ENCODE measurements at regions not wholly inside any gene's neighbourhood (a gene's known extent, or its start where the extent isn't known, plus 50 kb on each side); places are given as distances from the start of the nearest gene placed in this dataset.

- DNase-seq (ENCODE audit: low spot score) = no peak
- intact Hi-C loops (cut with micrococcal nuclease) = no loop called here
- no peak overlapping the region for H3K4me3 Mint-ChIP-seq (ENCODE audit: low read depth)
- H3K36me3 Mint-ChIP-seq (ENCODE audit: low read depth) = no peaks in the 10 kb centered on the region
- no peaks in the 10 kb centered on the region for H3K27me3 Mint-ChIP-seq (ENCODE audit: low read depth)
- H3K27ac Mint-ChIP-seq = no peak overlapping the region
- peaks cover 19% of the 10 kb centered on the region for H3K9me3 Mint-ChIP-seq
- H3K4me1 Mint-ChIP-seq (ENCODE audit: low read depth) = no peaks in the 10 kb centered on the region
These were observed 838.3 kb downstream of the VGLL3 start for GRCh38 chr3:86152620-86153019.

DNA sequence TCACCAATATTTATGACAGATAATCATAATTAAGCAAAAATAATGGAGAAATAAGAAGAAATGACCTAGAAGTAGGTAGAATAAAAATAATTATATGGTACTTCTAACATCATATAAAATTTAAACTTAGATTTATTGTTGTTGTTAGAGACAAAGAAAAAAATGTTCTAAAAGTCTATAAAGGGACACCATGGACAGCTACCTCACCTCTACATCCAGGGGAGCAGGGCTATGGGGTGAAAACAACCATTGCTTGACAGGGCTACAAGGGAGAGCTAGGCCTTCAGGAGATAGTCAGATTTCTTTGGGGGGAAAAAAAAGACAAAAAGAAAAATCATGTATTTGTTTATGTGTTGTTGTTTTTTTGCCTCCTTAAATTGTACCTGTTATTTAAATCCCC, 841.9 kb downstream of the VGLL3 start:
- Mint-ChIP-seq H3K9me3 (peaks cover 20% of the 10 kb centered on the region), H3K36me3 (ENCODE audit: low read depth) (no peaks in the 10 kb centered on the region), H3K27ac (no peak overlapping the region), H3K4me1 (ENCODE audit: low read depth) (no peaks in the 10 kb centered on the region), H3K27me3 (ENCODE audit: low read depth) (no peaks in the 10 kb centered on the region), H3K4me3 (ENCODE audit: low read depth) (no peak overlapping the region)
- intact Hi-C loops (cut with micrococcal nuclease) = no loop called here
- no peak for DNase-seq (ENCODE audit: low spot score)

DNA sequence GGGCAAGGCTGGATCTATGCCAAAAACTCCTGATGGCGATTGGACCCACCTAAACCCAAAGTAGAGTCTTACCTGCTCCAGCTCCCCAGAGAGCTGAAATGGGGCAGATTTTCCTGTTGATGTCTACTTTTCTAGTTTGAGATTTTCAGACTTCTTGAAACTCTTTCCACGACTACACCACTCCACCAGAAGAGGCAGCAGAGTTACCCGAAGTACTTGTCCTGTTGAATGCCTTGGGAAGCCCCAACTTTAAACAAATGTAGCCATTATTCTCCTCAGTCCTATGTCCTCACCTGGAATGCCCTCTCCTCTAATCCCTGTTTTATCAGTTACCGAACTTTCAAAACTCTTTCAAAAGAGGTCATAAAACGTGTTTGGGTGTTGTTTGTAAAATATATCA, 843.8 kb downstream of the VGLL3 start:
- Mint-ChIP-seq H3K4me1 (ENCODE audit: low read depth) (no peaks in the 10 kb centered on the region), H3K9me3 (peaks cover 22% of the 10 kb centered on the region), H3K27me3 (ENCODE audit: low read depth) (no peaks in the 10 kb centered on the region), H3K36me3 (ENCODE audit: low read depth) (no peaks in the 10 kb centered on the region), H3K4me3 (ENCODE audit: low read depth) (no peak overlapping the region), H3K27ac (no peak overlapping the region)
- intact Hi-C loops (cut with micrococcal nuclease) = no loop called here
- DNase-seq (ENCODE audit: low spot score) = no peak

- Mint-ChIP-seq H3K36me3 (ENCODE audit: low read depth) (no peaks in the 10 kb centered on the region), H3K27me3 (ENCODE audit: low read depth) (no peaks in the 10 kb centered on the region), H3K4me1 (ENCODE audit: low read depth) (no peaks in the 10 kb centered on the region), H3K27ac (no peak overlapping the region), H3K4me3 (ENCODE audit: low read depth) (no peak overlapping the region), H3K9me3 (peaks cover 15% of the 10 kb centered on the region)
- intact Hi-C loops (cut with micrococcal nuclease) = no loop called here
- DNase-seq (ENCODE audit: low spot score) = no peak
These were observed 864.4 kb downstream of the VGLL3 start for GRCh38 chr3:86126552-86126951.

Measured in activated T-helper 2 cell treated with anti-CD3 and anti-CD28 coated beads, Interferon-gamma antibody, Interleukin-2, Interleukin-4, amounts not matched to agents 10 μg/mL and 5 μg/mL and 100 μg/mL, durations not matched to agents 14 hours and 24 hours and 36 hours (primary cell).